A673 (cell line): ENCODE measurements at regions not wholly inside any gene's neighbourhood (a gene's known extent, or its start where the extent isn't known, plus 50 kb on each side); places are given as distances from the start of the nearest gene placed in this dataset.
"Not testable (repeated sequence)": the region's sequence is repeated elsewhere in the genome, so short reads cannot be mapped to it uniquely, and the experiment has no call there.

Experiments
- BruUV-seq: library from RNA; stranded (reverse); fragments of 400-500 nt; replicated peaks from 2 replicates; lab custom pipeline; 2021; lab: Mats Ljungman, UMichigan
- CTCF ChIA-PET: fragments of 300-600 bp; sonication (Branson Sonifier 250); formaldehyde crosslinking; loops from one replicate; lab custom pipeline; 2022; ENCODE audit warnings: antibody characterized with exemption; lab: Charles Lee
- POLR2A ChIA-PET: fragments of 300-600 bp; sonication (Branson Sonifier 250); formaldehyde crosslinking; loops from one replicate; lab custom pipeline; 2022; ENCODE audit warnings: antibody characterized with exemption; ENCODE audit not compliant: low non-redundant PET; lab: Charles Lee
- DNase-seq: peaks from one replicate; pipeline ENCODE4 v3.0.0-alpha.2; 2015; ENCODE audit warnings: low spot score
- H3K27ac ChIP-seq: fragments of 200-600 bp; sonication (generic); 2 replicates; pipeline ENCODE4 v1.5.1; 2016; ENCODE audit warnings: mixed run types, low read depth, mild to moderate bottlenecking, mixed read lengths, antibody characterized with exemption, low read length; ENCODE audit not compliant: poor library complexity, severe bottlenecking
- H3K27me3 ChIP-seq: fragments of 200-600 bp; sonication (generic); replicated peaks from 2 replicates; pipeline ENCODE4 v1.6.1; 2017; ENCODE audit warnings: mixed run types, low read depth, mild to moderate bottlenecking, mixed read lengths, antibody characterized with exemption, low read length; ENCODE audit not compliant: insufficient read depth, poor library complexity
- H3K36me3 ChIP-seq: fragments of 200-600 bp; sonication (generic); 2 replicates; pipeline ENCODE4 v1.6.1; 2016; ENCODE audit warnings: mixed run types, mild to moderate bottlenecking, mixed read lengths, antibody characterized with exemption, low read length; ENCODE audit not compliant: insufficient read depth, poor library complexity, severe bottlenecking
- H3K4me1 ChIP-seq: fragments of 200-600 bp; sonication (generic); 2 replicates; pipeline ENCODE4 v1.6.1; 2017; ENCODE audit warnings: mixed run types, mild to moderate bottlenecking, mixed read lengths, antibody characterized with exemption, low read length; ENCODE audit not compliant: insufficient read depth, poor library complexity, severe bottlenecking
- H3K4me3 ChIP-seq: fragments of 200-600 bp; sonication (generic); 2 replicates; pipeline ENCODE4 v1.5.1; 2016; ENCODE audit warnings: low read depth, mixed run types, mild to moderate bottlenecking, mixed read lengths, low read length; ENCODE audit not compliant: poor library complexity, severe bottlenecking
- H3K9me3 ChIP-seq: fragments of 200-600 bp; sonication (generic); 2 replicates; pipeline ENCODE4 v1.6.1; 2016; ENCODE audit warnings: mixed run types, low read depth, mild to moderate bottlenecking, mixed read lengths, antibody characterized with exemption, low read length; ENCODE audit not compliant: poor library complexity, severe bottlenecking
- CTCF ChIP-seq: fragments of 300-800, 200-600 bp; sonication (generic); conservative IDR thresholded peaks from 2 replicates; pipeline ENCODE4 v1.5.1; 2017; ENCODE audit warnings: low read depth, mild to moderate bottlenecking, antibody characterized with exemption, low read length, moderate library complexity, mixed read lengths
- EZH2 ChIP-seq: fragments of 200-600 bp; sonication (generic); IDR thresholded peaks from 2 replicates; pipeline ENCODE4 v1.6.1; 2017; ENCODE audit warnings: borderline replicate concordance, low read depth, mild to moderate bottlenecking, mixed read lengths, antibody characterized with exemption, low read length; ENCODE audit not compliant: poor library complexity, severe bottlenecking
- intact Hi-C: fragments of 100-400 bp; cut with micrococcal nuclease; formaldehyde crosslinking; loops from one replicate; pipeline ENCODE4 v1.10.0; 2022; ENCODE audit not compliant: unreplicated experiment

- DNase-seq, result no peak
- intact Hi-C loops, result no loop called here
- POLR2A ChIA-PET, result no interaction called here
- H3K4me3 ChIP-seq, result no peak overlapping the region
- H3K27ac ChIP-seq, result no peak overlapping the region
- no peak for TF ChIP-seq EZH2
- H3K4me1 ChIP-seq, result no peaks in the 10 kb centered on the region
- H3K36me3 ChIP-seq, result no peaks in the 10 kb centered on the region
- CTCF ChIA-PET, result interaction anchor here (0.7 kb wide), 1 partner anchor 99 kb away, joined by 7 read pairs; no protein-coding TSS in a partner anchor
- no peaks in the 10 kb centered on the region for H3K9me3 ChIP-seq
- BruUV-seq, result no TSS peak
- H3K27me3 ChIP-seq, result no peaks in the 10 kb centered on the region
These were observed 205.2 kb upstream of the ECI2 start for GRCh38 chr6:4340544-4340943.

- BruUV-seq, result no TSS peak
- H3K27me3 ChIP-seq, result no peaks in the 10 kb centered on the region
- CTCF ChIA-PET, result no interaction called here
- TF ChIP-seq EZH2 (no peak), CTCF (no peak)
- no peak overlapping the region for H3K27ac ChIP-seq
- H3K36me3 ChIP-seq, result no peaks in the 10 kb centered on the region
- intact Hi-C loops, result no loop called here
- POLR2A ChIA-PET, result no interaction called here
- H3K9me3 ChIP-seq, result no peaks in the 10 kb centered on the region
- DNase-seq, result no peak
- H3K4me3 ChIP-seq, result no peak overlapping the region
- no peaks in the 10 kb centered on the region for H3K4me1 ChIP-seq
These were observed 203.5 kb upstream of the ECI2 start for GRCh38 chr6:4338884-4339283.

GRCh38 chr6:4336778-4337442 lies 201.5 kb upstream of the ECI2 start:
- Histone ChIP-seq H3K27ac (no peak overlapping the region), H3K4me3 (no peak overlapping the region), H3K9me3 (no peaks in the 10 kb centered on the region), H3K27me3 (no peaks in the 10 kb centered on the region), H3K4me1 (no peaks in the 10 kb centered on the region), H3K36me3 (no peaks in the 10 kb centered on the region)
- ChIA-PET CTCF (interaction anchor here (0.7 kb wide), 1 partner anchor 655 kb away, joined by 6 read pairs; no protein-coding TSS in a partner anchor), POLR2A (no interaction called here)
- no TSS peak for BruUV-seq
- TF ChIP-seq CTCF, result no peak
- TF ChIP-seq EZH2, result no peak
- intact Hi-C loops, result no loop called here
- no peak for DNase-seq

- ChIA-PET POLR2A (no interaction called here), CTCF (no interaction called here)
- no peaks in the 10 kb centered on the region for H3K36me3 ChIP-seq
- H3K27me3 ChIP-seq, result no peaks in the 10 kb centered on the region
- no peak for TF ChIP-seq CTCF
- TF ChIP-seq EZH2, result no peak
- no peaks in the 10 kb centered on the region for H3K4me1 ChIP-seq
- no peaks in the 10 kb centered on the region for H3K9me3 ChIP-seq
- DNase-seq, result no peak
- H3K4me3 ChIP-seq, result no peak overlapping the region
- intact Hi-C loops, result no loop called here
- H3K27ac ChIP-seq, result no peak overlapping the region
- no TSS peak for BruUV-seq
These were observed 200.7 kb upstream of the ECI2 start for GRCh38 chr6:4336084-4336483.

GRCh38 chr6:4334158-4334740 lies 198.9 kb upstream of the ECI2 start:
- H3K4me3 ChIP-seq, CTCF ChIA-PET: not testable (repeated sequence)

More at GRCh38 chr6:4334158-4334740, 198.9 kb upstream of the ECI2 start:
- H3K9me3 ChIP-seq, BruUV-seq, POLR2A ChIA-PET, H3K36me3 ChIP-seq, H3K27me3 ChIP-seq, H3K4me1 ChIP-seq, intact Hi-C loops, DNase-seq, H3K27ac ChIP-seq: not testable (repeated sequence)
